Pancreas (tissue), 10 donors: ENCODE measurements at regions not wholly inside any gene's neighbourhood (a gene's known extent, or its start where the extent isn't known, plus 50 kb on each side); places are given as distances from the start of the nearest gene placed in this dataset.

Source experiments
- ATAC-seq, 4 donors: fragments of 200-7000 bp; cut with Tn5 transposase; one replicate each; pipeline versions ENCODE4 v1.8.0 to v1.9.1; 2020; ENCODE audit warnings: mild to moderate bottlenecking in 4 of 4, moderate library complexity in 4 of 4
- DNase-seq, 6 donors: peaks; one replicate each; pipeline ENCODE4 v3.0.0-alpha.2; 2020
- FAIRE-seq: peaks from 2 replicates; lab custom pipeline; 2012; peaks lifted over from hg19 to GRCh38; lab: Jason Lieb, UNC
- H3K27ac ChIP-seq, 4 donors: fragments of 200-600 bp; sonication (generic); 1 replicate in 3 of 4; 2 replicates in 1 of 4; pipeline versions ENCODE4 v1.5.0 to v1.8.0; 2020
- H3K27me3 ChIP-seq, 4 donors: fragments of 200-600 bp; one replicate each; pipeline ENCODE4 v1.8.0; 2021
- H3K36me3 ChIP-seq, 3 donors: fragments of 200-600 bp; sonication (generic) in 1 of 3; one replicate each; pipeline versions ENCODE4 v1.5.0 to v1.8.0; 2020 to 2021
- H3K4me1 ChIP-seq, 3 donors: fragments of 200-600 bp; one replicate each; pipeline ENCODE4 v1.8.0; 2021
- H3K4me3 ChIP-seq, 4 donors: fragments of 200-600 bp; sonication (generic) in 2 of 4; one replicate each; pipeline versions ENCODE4 v1.5.0 to v1.8.0; 2020 to 2021
- H3K9me3 ChIP-seq, 4 donors: fragments of 200-600 bp; one replicate each; pipeline ENCODE4 v1.8.0; 2021
- CTCF ChIP-seq, 4 donors: fragments of 200-600 bp; sonication (generic) in 3 of 4; IDR thresholded peaks; one replicate each; pipeline versions ENCODE4 v1.5.0 to v1.8.0; 2021; ENCODE audit warnings: antibody characterized with exemption in 4 of 4
- WGBS, 2 donors: extraction: QIAGEN DNeasy Blood & Tissue Kit; methylation state at CpG; one replicate each; pipeline ENCODE4 v1.1.7; 2013; 5-methylcytosine and 5-hydroxymethylcytosine counted together
- intact Hi-C, 3 donors: fragments of 100-400 bp; cut with DNase I; formaldehyde crosslinking; loops; one replicate each; pipeline versions ENCODE4 v1.11.1 to v1.14.2; 2022
- donor health status: healthy with polysubstance abuse.
- donor health status: DM: no; HTN: no; CAD: no; lungs with moderate emphysema.
- donor health status: DM: no; HTN: no; CAD: no.
- donor health status: control.
- donor health status: control.
- donor health status: Bipolar disorder and iron deficiency.
- donor health status: DM: yes; HTN: yes; CAD: no.
- donor health status: DM: no; HTN: no; CAD: no.
- donor health status: DM: no; HTN: no; CAD: no.
- donor health status: DM: yes; HTN: yes; CAD: no.

GRCh38 chr10:44851413-44851812 is 59.7 kb upstream of the TMEM72 start:
- no peaks in the 10 kb centered on the region for H3K9me3 ChIP-seq
- 95 to 97% methylated on average over 10 of the region's 10 CpGs for WGBS, 2 donors
- DNase-seq (no peak), ATAC-seq (no peak), FAIRE-seq (no peak)
- H3K27me3 ChIP-seq, result no peaks in the 10 kb centered on the region
- H3K4me3 ChIP-seq, result no peak overlapping the region
- H3K4me1 ChIP-seq, result no peaks in the 10 kb centered on the region
- no peak for TF ChIP-seq CTCF (IDR thresholded peaks at IDR 0.05)
- H3K36me3 ChIP-seq, result no peaks in the 10 kb centered on the region
- no peak overlapping the region for H3K27ac ChIP-seq
- intact Hi-C loops, result loop anchor here in 2 of 3 donors (10.0 kb wide), 3 partner anchors 107 to 457 kb away; no protein-coding TSS in a partner anchor

- no peak for FAIRE-seq
- H3K4me1 ChIP-seq, result no peaks in the 10 kb centered on the region
- no peak for DNase-seq
- no peak overlapping the region for H3K4me3 ChIP-seq
- no peaks in the 10 kb centered on the region for H3K9me3 ChIP-seq
- no peak overlapping the region for H3K27ac ChIP-seq
- 86 to 89% methylated on average over 8 of the region's 8 CpGs for WGBS, 2 donors
- no peaks in the 10 kb centered on the region for H3K36me3 ChIP-seq
- intact Hi-C loops, result loop anchor here in 2 of 3 donors (10.0 kb wide), 3 partner anchors 107 to 457 kb away; no protein-coding TSS in a partner anchor
- no peaks in the 10 kb centered on the region for H3K27me3 ChIP-seq
- TF ChIP-seq CTCF (IDR thresholded peaks at IDR 0.05), result no peak
- no peak for ATAC-seq
Measured at GRCh38 chr10:44851881-44852280, 59.3 kb upstream of the TMEM72 start.

DNA sequence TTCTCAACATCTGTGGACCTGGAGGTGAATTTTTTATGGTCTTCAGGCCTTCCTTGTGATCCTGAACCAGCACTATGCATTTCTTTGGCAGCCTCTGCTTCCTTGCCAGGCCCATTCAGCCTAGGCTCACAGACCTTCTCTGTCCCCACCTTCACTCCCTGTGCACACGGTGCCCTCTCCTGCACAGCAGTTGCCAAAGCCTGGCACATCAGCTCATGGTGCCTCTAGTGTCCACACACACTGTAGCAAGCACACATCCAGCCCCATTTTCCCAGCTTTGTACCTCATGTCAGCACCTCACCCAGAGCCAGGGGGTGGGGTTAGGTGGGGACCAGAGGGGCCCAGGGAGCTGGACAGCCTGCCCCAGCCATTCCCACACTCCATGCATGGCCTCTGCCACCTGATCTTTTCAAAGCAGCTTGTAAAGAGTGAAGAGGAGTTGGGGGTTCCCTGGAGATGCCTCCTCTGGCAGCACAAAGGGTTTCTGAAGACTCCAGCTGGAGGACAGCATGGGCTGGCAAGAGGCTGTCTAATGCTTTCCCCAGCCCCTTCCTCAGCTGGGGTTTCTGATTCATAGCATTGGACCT is 57.9 kb upstream of the TMEM72 start:
- intact Hi-C loops, result loop anchor here in 2 of 3 donors (10.0 kb wide), 3 partner anchors 108 to 458 kb away; no protein-coding TSS in a partner anchor
- no peak overlapping the region for H3K27ac ChIP-seq
- H3K9me3 ChIP-seq, result no peaks in the 10 kb centered on the region
- 11 to 36% methylated on average over 1 of the region's 1 CpG for whole genome bisulfite sequencing, 2 donors
- H3K4me3 ChIP-seq, result no peak overlapping the region
- no peak for FAIRE-seq
- no peaks in the 10 kb centered on the region for H3K27me3 ChIP-seq
- no peaks in the 10 kb centered on the region for H3K36me3 ChIP-seq
- ATAC-seq, result peak; percentile 68 to 85 (median 75)
- peak in 2 of 6 donors; percentile 55 to 57 for DNase-seq
- no peaks in the 10 kb centered on the region for H3K4me1 ChIP-seq
- TF ChIP-seq CTCF (IDR thresholded peaks at IDR 0.05), result peak in 2 of 4 donors; percentile 15 to 22

DNA sequence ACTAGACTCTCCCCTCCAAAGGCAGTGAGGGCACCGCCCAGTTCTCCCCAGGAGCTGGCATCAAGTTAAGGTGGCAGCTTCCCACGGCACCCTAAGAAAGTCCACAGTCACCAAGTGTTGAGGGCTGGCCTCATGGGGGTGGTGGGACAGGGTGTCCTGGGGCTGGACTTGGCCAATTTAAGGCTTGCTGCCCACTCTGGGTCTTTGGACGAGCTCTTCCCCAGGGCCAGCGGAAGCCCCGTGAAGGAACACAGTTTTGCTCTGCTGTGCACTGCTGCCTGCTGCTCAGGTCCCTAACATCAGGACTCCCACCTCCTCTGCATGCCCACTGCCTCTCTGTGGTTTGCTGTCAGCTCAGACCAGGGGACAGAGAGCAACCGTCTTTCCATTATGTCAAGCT is 57.3 kb upstream of the TMEM72 start:
- H3K27me3 ChIP-seq, result no peaks in the 10 kb centered on the region
- H3K4me1 ChIP-seq, result no peaks in the 10 kb centered on the region
- no peak overlapping the region for H3K27ac ChIP-seq
- ATAC-seq (no peak), FAIRE-seq (no peak), DNase-seq (no peak)
- 79 to 87% methylated on average over 6 of the region's 6 CpGs for WGBS, 2 donors
- H3K9me3 ChIP-seq, result no peaks in the 10 kb centered on the region
- H3K36me3 ChIP-seq, result no peaks in the 10 kb centered on the region
- intact Hi-C loops, result loop anchor here in 2 of 3 donors (10.0 kb wide), 3 partner anchors 109 to 459 kb away; no protein-coding TSS in a partner anchor
- no peak overlapping the region for H3K4me3 ChIP-seq
- no peak for TF ChIP-seq CTCF (IDR thresholded peaks at IDR 0.05)

- intact Hi-C loops, result loop anchor here in 2 of 3 donors (10.0 kb wide), 3 partner anchors 110 to 460 kb away; no protein-coding TSS in a partner anchor
- no peaks in the 10 kb centered on the region for H3K4me1 ChIP-seq
- ATAC-seq (no peak), FAIRE-seq (no peak), DNase-seq (no peak)
- no peak for TF ChIP-seq CTCF (IDR thresholded peaks at IDR 0.05)
- H3K36me3 ChIP-seq, result no peaks in the 10 kb centered on the region
- H3K27me3 ChIP-seq, result no peaks in the 10 kb centered on the region
- WGBS, 2 donors, result 76 to 78% methylated on average over 9 of the region's 9 CpGs
- no peak overlapping the region for H3K4me3 ChIP-seq
- H3K27ac ChIP-seq, result no peak overlapping the region
- H3K9me3 ChIP-seq, result no peaks in the 10 kb centered on the region
Measured at GRCh38 chr10:44854693-44855350, 56.3 kb upstream of the TMEM72 start.
